ENCODE measurements at regions not wholly inside any gene's neighbourhood (a gene's known extent, or its start where the extent isn't known, plus 50 kb on each side); places are given as distances from the start of the nearest gene placed in this dataset.

DNA sequence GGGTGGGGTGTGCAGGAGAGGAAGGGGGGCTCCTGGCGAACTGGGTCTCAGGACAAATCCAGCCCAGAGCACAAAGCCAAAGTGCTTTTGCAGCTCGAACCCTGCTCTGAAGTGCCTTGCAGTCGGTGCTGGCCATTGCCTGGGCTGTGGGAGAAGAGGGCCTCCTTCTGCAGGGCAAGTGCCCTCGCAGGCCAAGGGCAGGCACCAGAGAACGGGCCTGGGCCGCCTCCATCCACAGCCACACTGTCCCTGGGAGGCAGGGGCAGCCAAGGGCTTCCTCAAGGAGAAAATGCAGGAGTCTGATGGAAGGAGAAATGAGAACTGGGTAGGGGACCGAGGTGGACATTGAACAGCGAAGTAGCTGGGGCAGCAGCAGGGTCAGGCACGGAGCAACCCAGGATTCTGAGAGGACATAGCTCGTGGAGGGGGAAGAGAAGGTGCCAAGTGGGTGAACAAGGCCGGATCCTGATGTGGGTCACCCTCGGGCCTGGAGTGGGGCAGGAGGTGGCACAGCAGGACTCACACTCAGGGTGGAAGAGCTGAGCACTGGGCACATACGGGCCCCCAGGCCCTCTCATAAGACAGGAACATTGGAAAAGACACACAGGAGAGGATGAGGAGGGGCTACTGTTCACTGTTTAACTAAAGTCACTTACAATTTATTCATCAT is 312.8 kb upstream of the SALL3 start:
- no peak for DNase-seq

DNA sequence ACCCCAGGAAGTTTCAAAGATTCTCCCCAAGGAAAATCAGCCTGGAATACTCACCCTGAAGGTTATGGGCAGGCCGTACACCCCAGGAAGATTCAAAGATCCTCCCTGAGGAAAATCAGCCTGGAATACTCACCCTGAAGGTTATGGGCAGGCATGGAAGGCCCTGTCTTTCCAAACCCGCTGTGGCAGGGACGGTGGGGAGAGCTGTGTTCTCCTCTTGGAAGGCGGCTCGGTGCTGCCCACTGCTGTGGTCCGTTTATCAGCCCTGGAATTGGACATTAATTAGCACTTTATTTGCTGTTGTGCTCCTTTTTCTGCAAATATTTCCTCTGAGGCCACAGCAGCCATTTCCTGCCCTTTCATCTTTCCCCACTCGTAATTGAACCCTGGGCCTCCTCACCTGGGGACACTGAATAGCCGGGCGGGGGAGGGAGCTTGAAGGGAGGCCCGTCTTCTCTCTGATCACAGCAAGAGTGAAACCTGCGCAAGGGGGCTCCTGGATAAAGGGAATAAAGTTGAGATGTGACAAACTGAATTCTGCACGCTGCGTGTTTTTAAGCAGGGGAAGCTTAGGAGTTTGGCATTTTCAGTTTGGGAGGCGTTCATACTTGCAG is 308.7 kb upstream of the SALL3 start:
- DNase-seq: no peak

DNA sequence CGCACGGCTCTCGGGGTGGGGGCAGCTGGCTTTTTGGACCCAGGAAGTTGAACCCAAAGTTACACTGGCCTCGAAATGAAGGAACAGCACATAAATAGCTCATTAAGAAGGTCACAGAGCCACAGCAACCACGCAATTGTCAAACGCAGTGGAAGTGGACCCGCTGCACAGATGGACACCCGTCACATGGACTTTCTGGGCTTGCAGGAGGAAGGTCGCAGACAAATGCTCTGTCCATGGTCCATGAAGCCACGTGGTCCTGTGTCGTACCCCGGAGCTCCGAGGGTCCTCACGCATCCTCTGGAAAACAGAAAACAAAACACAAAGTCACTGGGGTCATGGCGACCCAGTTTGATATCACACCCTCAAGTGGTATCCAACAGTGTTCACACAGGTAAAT is 308.1 kb upstream of the SALL3 start:
- no peak for DNase-seq

DNA sequence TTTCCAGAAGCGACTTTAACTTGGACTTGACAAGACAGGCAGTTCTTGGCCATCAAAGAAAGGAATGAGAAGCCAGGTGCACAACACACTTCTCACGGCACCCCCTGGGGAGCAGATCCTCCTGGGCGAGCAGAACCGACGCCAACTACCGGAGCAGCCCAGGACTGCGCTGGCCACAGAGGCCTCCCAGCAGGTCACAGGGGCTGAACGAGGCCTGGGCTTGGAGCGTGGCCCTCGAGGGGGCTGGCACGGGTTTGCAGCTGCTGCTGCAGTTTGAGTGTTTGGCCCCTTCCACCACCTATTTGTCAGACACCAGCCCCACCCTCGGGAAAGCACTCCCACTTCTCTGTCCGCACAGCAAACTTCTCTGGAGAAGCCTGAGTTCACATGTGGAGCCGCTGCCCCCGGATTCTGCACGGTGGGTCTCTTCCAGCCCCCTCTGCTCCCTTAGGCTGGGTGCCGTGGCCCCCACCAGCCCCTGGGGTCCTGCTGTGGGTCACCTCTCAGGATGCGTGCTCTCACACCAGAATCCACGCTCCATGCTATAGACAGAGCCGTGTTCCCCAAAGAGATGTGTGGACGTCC is 306.7 kb upstream of the SALL3 start:
- DNase-seq: no peak

DNA sequence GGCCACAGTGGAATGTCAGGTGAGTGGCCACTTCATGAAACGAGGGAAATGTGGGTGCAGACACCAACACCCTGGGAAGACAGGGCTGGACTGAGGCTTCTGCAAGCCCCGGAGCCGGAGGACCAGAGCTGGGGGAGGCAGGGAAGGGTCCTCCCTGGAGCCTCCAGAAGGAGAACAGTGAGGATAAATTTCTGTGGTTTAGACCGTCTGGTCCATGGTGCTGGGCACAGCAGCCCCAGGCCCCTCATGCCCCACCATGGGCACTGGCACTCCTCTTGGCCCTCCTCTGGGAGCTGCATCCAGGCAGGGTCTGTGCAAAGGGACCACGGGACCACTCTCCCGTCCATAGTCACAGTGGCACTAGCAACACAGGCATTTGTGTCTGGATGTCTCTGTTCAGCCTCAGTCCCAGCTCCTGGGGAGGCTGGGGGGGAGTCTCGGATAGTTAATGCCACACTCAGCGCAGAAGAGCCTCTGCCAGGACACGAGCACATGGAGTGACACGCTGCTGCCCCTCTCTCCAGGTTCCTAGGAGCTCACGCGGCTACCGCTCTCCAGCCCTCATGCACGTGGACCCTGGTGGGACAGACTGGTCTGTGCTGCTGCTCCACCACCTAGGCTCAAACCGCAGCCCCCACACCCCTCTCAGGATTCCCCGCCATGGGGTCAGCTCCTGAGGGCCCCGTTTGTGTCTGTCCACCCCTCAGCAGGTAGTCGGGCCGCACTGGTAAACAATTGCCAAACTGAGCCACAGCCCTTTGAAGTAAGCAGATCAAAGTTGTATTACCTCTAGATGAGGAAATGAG is 305.9 kb upstream of the SALL3 start:
- no peak for DNase-seq

DNA sequence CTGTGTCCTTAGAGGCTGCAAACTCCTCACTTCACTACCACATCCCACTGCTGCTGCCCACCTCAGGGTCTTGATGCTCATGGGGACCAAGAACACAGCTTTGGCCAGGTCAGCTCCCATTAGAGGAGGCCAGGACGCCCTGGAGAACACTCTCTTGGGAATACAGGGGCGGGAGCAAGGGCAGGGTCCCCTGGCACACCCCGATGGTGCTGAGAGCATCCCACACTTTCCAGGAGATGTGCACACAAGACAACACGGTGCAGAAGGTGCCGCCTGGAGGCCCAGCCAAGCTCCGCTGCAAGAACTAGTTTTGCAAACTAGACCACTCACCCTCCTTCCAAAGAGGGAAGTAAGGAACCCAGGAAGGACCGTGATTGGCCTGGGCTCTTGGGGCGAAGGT is 304.4 kb upstream of the SALL3 start:
- DNase-seq: no peak

- DNase-seq: no peak
Measured at GRCh38 chr18:78676622-78677482, 302.8 kb upstream of the SALL3 start.

- no peak for DNase-seq
Measured at GRCh38 chr18:78677483-78678317, 301.9 kb upstream of the SALL3 start.

DNA sequence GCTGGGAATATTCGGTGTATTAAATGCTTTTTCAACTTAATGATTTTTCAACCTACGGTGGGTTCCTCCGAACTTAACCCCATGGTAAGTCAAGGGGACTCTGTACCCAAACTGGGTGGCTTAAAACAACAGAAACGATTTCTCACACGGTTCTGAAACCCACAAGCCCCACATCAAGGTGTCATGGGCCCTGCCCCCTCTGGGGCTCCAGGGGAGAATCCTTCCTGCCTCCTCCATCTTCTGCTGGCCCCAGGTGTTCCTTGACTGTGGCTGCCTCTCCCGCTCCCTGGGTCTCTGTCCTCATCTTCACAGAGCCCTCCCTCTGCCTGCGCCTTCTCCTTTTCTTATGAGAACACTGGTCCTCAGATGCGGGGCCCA is 301.3 kb upstream of the SALL3 start:
- DNase-seq: no peak

DNA sequence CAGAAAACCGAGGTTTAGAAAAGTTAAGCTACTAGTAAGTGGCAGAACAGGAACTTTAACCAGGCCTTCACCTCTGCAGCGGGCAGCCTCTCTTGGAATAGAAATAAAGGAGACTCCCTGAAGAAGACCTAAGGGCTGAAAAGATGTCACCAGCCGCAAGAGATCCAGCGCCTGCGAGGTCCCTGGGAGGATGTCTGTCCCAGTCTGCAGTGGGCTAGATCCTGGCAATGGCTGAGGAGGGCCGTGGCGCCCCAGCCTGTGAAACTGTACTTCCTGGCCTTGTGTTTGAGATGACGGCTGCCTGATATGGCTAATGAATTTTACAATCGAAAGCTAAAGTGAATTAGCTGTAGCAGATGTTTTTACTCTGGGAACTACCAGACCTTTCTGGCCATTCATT is 300.6 kb upstream of the SALL3 start:
- DNase-seq: no peak

GRCh38 chr18:78679613-78680260 is 299.9 kb upstream of the SALL3 start:
- no peak for DNase-seq

- DNase-seq: no peak
Measured at GRCh38 chr18:78681396-78681795, 298.2 kb upstream of the SALL3 start.

DNA sequence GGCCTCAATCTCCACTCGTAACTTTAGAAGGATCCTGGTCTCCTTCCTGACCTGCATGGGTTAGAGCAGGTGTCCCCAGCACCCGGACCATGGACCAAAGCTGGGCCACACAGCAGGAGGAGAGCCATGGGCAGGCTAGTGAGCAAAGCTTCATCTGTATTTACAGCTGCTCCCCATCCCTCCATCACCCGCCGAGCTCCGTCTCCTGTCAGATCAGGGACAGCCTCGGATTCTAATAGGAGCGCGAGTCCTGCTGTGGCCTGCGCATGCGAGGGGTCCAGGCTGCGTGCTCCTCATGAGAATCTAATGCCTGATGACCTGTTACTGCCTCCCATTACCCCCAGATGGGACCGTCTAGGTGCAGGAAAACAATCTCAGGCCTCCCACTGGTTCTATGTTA is 297.7 kb upstream of the SALL3 start:
- no peak for DNase-seq

DNA sequence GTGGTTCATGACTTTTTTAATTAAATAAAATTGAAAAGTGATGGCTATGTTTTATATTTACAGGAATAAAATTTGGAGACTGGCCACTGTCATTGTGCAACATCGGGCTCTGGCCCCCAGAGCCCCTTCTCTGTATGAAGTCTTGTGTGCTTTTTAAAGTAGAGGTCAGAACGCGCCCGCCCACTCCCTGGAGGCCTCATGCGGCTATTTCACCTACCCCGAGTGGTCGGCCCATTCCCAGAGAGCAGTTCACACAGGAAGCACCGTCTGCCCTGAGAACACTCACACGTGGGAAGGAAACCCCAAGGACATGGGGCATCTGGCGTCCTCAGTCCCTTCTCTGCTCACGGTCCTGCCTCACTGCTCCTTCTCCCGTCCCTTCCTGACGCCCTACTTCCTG is 296.9 kb upstream of the SALL3 start:
- no peak for DNase-seq

DNA sequence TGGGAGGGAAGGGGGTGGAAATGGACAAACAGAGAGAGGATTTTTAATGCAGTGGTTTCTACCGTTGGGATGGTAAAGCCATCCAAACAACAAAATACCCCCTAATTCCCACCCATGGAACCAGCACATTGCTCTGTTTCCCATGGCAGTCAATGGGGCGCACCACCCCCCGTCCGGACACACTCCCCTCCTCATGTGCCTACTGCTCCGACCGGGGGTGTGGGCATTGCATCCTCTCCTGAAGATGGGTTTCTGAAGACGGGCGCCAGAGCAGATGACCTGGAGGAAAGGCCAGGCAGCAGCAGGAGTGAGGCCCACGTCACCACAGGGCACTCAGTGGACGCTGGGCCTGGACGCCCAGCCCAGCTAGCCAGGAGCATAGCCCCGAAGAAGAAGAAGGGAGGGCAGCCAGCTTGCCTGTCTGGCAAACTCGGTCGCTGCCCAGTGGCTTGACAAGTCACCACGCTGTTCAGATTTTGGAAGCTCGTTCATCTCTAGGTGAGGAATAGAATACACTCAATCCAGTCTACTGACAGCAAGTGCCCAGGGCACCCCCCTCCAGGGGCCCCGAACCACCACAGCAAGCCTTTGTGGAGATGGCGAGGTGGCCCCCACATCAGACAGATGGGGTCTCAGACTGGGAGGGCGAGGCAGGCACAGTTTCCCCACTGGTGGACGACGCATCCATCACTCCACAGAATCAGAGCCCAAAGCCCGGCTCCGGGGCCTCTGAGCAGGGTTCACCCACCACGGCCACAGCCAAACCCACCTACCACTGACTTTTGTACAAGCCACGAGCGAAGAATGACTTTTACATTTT is 296.2 kb upstream of the SALL3 start:
- no peak for DNase-seq

DNA sequence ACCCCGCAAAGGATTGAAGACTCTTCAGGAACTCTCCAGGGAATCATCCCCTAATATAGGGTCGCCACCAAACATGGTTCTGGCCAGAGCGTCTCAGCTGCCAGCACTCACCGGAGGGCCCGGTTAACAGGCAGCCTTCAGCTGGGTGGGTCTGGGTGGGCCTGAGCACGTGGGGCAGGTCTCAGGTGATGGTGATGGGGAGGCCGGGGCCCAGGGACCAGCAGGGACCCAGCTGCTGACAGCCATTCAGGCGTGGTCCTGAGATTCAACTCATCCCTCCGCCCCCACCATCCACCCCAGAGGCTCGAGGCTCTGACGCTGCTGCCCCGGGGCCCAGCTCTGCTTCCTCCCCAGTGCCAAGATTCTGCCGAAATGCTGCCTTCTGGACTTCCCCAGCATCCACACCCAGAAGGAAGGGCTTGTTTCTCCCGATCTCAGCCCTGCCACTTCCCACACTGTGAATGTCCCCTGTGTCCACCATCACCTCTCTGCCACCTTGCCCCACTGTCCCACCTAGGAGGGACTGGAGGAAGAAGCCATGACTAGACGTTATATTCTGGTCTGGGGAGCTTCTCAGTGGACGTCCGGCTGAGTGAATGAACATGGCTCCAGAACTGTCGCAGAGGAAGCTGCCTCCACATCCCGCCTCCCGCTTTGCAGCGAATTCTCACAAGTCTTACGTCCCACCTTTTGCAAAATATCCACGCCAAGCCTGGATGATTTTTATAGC is 294.2 kb upstream of the SALL3 start:
- DNase-seq: no peak

GRCh38 chr18:78685980-78686530 is 293.6 kb upstream of the SALL3 start:
- DNase-seq: no peak

DNA sequence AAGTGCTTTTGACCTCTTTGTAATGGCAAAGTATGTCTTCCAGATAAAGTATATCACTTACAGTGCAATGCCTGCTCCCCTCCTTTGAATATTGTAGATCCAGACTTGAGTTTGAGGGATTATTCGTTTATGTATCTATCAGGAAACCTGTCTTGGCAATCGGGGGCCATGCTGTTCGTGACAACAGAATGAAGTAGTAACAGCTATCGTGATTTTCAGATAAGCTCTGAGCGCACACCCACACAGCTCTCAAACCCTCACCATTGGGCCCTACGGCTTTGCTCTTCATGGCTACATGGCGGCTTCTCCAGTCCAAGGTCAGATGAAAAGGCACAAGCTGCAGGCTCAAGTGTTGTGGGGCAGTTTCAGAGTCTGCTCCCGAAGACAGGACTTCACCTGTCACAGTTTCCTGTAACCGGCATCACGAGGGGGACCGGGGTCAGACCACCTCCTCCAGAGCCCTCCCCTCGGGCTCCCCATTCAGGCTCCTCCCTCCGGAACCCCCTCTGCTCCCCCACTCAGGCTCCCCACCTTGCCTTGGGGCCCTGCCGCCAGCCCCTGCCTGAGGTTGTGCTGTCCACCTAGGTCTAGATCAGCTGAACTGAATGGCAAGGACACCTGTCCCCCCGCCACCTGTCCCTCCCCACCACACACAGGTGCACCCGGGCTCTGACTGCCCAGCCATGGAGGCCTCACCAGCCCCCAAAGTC is 292.5 kb upstream of the SALL3 start:
- no peak for DNase-seq

DNA sequence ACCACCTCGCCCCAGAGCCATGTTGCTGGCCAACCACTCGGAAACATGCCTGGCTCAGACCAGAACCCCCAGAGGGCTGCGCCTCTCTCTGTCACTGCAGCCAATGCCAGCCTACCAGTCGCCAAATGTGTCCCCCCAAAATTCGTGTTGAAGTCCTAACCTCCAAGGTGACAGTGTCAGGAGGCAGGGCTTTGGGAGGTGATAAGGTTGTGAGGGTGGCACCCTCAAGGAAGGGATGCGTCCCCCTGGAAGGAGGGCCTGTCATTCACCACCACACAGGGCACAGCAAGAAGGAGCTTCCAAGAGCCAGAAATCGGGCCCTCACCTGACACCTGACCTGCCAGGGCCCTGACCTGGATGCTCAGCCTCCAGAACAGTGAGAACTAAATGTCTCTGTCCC is 291.9 kb upstream of the SALL3 start:
- DNase-seq: no peak
